HUDEP-2 (cell line): ENCODE measurements at regions not wholly inside any gene's neighbourhood (a gene's known extent, or its start where the extent isn't known, plus 50 kb on each side); places are given as distances from the start of the nearest gene placed in this dataset.

Experiments used
- DNase-seq, 76 experiments: peaks; one replicate each; lab custom pipeline; 2025; ENCODE audit not compliant: unreplicated experiment in 76 of 76; lab: John Stamatoyannopoulos, UW

- peak in 47 of 76 experiments; percentile 1 to 64 (median 24) for DNase-seq
Observed at GRCh38 chr11:123261345-123262106, 66.5 kb upstream of the CLMP start.

DNA sequence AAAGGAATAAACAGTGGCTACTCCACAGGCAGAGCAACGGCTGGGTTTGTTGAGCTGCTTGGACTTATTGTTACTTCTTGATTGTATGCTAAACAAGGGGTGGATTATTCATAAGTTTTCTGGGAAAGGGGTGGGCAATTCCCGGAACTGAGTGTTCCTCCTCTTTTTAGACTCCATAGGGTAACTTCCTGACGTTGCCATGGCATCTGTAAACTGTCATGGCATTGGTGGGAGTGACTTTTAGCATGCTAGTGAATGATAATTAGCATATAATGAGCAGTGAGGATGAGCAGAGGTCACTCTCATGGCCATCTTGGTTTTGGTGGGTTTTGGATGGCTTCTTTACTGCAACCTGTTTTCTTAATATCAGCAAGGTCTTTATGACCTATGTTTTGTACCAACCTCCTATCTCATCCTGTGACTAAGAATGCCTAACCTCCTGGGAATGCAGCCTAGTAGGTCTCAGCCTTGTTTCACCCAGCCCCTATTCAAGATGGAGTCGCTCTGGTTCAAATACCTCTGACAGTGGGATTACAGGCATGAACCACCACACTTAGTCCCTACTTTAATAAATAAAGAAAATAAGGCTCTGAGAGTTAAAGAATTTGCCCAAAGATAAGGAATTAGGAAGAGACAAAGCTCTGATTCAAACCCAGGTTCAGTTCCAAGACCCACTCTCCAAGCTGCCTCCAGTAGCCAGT, 65.6 kb upstream of the CLMP start:
- DNase-seq, result peak in 1 of 76 experiments; percentile 1

DNA sequence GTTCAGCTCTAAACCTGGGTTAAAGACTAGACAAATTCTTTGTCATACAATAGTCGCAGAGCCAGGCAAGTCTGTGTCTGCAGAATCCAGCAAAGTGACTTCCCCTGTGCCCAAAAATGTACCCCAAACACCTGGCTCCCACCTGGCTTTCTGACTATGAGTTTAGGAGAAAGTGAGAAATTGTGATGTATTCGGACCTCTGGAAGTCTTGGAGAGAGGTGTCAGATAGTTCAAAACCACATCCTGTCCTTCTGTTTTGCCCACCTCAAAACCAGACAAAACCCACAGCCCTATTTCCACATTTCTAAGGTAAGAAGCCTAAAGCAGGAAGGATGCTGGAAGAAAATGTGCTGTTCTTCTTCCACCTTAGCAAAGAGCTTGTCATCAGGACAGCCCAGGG, 63.8 kb upstream of the CLMP start:
- no peak for DNase-seq

GRCh38 chr11:123257370-123257769, 62.3 kb upstream of the CLMP start:
- no peak for DNase-seq

GRCh38 chr11:123255909-123256308, 60.9 kb upstream of the CLMP start:
- no peak for DNase-seq

DNA sequence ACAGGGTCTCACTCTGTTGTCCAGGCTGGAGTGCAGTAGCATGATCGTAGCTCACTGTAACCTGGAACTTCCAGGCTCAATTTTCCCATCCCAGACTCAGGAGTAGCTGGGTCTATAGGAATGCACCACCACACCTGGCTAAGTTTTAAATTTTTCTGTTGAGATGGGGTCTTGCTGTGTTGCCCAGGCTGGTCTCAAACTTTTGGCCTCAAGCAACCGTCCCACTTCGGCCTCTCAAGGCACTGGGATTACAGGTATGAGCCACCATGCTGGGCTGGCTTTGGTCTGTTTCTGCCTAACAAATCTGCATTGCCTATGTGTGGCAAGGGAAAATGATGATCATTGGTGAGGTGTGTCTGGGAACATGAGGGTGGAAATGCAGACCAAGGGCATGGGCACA, 59.3 kb upstream of the CLMP start:
- no peak for DNase-seq

DNA sequence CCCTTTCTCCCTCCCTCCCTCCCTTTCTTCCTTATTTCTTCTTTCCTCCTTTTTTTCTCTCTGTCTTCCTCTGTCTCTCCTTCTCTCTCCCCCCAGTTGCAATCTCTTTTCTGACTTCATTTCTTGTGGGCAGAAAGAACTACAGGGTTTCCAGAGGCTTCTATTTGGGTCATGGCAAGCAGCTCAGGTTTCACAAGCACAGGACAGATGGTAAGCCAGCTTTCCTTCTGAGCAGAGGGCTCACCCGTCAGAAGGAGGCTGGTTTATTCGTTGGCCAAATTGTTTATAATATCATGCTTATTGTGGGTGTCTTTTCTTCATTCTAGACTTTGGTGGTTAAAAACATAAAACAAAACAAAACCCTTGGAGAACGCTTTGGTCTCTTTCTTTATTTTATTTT, 58.9 kb upstream of the CLMP start:
- DNase-seq, result no peak

DNA sequence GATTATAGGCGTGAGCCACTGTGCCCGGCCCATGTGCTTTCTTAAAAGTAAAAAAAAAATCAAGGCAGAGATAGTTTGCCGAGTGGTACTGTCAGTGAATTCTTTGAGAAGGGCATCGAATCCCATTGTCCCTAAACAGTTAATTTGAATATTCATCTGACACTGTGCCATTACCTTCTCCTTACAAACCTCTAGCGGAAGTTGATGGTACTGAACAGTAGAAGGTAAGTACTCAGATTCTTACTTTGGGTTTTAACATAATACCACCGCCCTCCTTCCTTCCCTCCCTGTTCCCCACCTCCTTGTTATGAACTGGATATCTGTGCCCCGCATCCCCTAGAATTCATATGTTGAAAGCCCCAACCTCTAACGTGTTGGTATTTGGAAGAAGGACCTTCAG, 58.2 kb upstream of the CLMP start:
- DNase-seq, result no peak

DNA sequence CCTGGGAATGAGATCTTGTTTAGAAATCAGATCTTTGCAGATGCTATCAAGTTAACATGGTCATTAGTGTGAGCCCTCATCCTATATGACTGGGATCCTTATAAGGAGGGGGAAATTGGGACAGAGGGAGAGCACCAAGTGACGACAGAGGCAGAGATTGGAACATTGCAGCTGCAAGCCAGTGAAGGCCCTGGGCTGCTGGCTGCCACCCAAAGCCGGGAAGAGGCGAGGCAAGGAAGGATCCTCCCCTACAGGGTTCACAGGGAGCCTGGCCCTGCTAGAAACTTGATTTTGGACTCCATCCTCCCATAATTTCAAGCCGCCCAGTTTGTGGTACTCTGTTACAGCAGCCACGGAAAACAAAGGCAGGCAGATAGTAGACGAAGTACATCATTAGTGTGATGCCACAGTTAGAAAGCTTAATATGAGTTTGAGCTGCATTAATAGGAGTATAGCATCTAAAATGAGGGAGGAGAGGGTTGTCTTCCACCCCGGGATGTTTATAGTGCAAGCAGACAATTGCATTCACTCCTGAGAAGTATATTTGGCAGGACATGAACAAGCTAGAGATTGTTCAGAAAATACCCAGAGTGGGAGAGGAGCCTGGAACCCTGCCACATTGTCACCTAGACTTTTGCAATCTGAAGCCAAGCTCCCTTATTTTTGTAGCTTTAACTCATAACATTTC, 56.8 kb upstream of the CLMP start:
- no peak for DNase-seq

DNA sequence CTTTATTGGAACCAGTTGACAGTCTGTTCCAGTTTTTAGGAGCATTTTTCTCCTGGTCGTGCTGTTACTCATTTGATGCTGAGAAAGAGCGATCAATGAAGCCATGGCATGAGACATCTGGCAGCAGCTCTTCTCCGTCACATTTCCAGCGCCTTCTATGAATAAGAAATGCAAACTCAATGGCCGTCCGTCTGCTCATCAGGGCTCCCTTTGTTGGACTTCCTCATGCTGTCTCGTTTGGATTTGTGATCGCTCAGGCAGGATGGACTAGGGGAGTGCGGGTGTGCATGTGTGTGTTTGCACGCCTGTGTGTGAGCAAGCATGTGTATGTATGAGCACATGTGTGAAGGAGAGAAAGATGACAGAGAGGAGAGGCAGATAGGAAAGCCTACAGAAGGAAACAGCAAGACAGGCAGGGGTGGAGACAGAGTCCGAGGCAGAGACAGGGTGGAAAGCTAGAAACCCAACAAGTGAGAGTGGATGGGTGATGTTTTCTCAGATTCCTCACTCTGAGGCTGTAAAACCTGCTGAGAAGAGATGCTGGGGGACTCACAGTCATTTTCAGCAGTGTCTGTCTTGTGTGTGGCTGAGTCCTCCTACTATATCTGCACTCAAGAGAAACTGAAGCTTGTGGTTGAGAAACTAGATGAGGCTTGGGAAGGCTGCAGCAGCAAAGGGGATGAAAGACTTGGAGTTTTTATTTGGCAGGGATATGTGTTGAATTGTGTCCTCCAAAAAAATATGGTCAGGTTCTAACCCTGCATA, 56.0 kb upstream of the CLMP start:
- no peak for DNase-seq

GRCh38 chr11:123249354-123249753, 54.3 kb upstream of the CLMP start:
- no peak for DNase-seq

- no peak for DNase-seq
Observed at GRCh38 chr11:123247813-123248379, 52.8 kb upstream of the CLMP start.

- no peak for DNase-seq
Observed at GRCh38 chr11:123247496-123247799, 52.4 kb upstream of the CLMP start.

GRCh38 chr11:123246749-123247495, 51.9 kb upstream of the CLMP start:
- peak in 63 of 76 experiments; percentile 2 to 71 (median 34) for DNase-seq

DNA sequence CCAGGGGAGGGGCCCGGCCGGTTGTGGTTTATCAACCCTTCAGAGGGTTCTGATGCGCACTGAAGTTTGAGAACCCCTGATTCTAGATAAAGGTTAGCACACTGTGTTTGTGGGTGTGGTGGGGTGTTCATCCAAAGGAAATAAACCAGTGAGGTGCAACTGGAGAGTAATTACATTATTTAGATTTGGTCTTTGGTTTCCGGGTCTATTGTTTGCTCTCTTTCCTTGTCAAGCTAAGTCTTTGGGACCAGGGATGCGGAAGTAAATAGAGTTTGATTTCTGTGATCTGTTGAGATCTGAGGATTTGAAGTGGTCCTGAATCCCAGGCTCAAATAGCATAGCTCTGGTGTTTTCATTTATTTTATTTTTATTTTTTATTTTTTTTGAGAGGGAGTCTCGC, 50.5 kb upstream of the CLMP start:
- no peak for DNase-seq
